ELR (cell line): ENCODE measurements at regions not wholly inside any gene's neighbourhood (a gene's known extent, or its start where the extent isn't known, plus 50 kb on each side); places are given as distances from the start of the nearest gene placed in this dataset.

Experiments used
- DNase-seq: peaks from one replicate; pipeline ENCODE4 v3.0.0-alpha.2; 2015; ENCODE audit warnings: low read depth

DNA sequence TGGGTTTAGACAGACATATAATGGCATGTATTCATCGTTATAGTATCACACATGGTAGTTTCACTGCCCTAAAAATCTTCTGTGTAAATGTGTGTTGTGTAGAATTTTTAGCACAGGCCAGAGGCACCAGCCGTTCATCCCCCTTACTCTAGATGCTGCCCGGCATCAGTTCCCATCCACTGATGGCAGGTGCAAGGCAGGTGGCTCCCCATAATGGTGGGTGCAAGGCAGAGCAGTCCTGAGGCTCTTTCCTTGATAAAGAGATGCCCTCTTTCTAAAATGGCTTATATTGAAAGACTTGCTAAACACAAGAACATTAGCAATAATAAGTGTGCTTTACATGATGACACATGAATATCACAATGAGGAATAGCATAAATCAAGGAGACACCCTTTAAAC is 508.5 kb downstream of the EPHA4 start:
- no peak for DNase-seq

GRCh38 chr2:221064058-221064854 is 507.8 kb downstream of the EPHA4 start:
- DNase-seq: no peak

- no peak for DNase-seq
Measured at GRCh38 chr2:221064880-221065279, 507.2 kb downstream of the EPHA4 start.

DNA sequence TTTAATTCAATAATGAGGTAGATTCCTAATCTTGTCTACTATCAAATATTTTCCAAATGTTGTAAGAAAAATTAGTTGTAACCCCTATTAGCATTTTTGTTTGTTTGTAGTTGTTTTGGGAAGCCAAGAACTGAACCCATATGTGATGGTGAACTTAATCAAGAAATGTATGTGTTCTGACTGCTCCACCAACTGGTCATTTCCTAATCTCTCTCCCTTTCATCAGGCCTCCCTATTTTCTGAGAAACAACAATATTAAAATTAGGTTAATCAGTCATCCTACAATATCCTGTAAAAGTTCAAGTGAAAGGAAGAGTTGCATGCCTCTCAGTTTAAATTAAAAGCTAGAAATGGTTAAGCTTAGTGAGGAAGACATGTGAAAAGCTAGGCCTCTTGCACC is 504.0 kb downstream of the EPHA4 start:
- no peak for DNase-seq

- DNase-seq: no peak
Measured at GRCh38 chr2:221070106-221070505, 502.0 kb downstream of the EPHA4 start.

GRCh38 chr2:221073326-221074049 is 498.6 kb downstream of the EPHA4 start:
- DNase-seq: no peak

- DNase-seq: no peak
Measured at GRCh38 chr2:221074238-221074637, 497.9 kb downstream of the EPHA4 start.

- peak; percentile 43 for DNase-seq
Measured at GRCh38 chr2:221075203-221075602, 496.9 kb downstream of the EPHA4 start.

DNA sequence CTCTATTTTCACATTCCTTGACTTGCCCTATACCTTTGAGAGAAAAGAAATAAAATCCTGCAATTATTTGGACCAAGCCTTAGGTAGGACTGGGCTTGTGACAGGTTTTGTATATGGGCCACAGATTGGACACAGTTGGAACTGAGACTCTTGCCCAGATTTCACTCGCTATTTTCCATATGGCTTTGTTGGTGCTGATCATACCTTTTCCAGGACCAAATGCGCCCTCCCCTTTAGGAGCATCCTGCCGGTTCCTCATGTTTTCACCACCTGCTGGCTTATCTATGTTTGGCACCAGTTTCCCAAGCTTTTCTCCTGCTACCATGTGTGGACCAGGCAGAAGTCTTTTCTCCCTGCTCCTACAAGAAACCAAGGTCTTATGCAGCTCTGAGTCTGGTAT is 494.9 kb downstream of the EPHA4 start:
- no peak for DNase-seq

- DNase-seq: no peak
Measured at GRCh38 chr2:221077799-221078198, 494.3 kb downstream of the EPHA4 start.

DNA sequence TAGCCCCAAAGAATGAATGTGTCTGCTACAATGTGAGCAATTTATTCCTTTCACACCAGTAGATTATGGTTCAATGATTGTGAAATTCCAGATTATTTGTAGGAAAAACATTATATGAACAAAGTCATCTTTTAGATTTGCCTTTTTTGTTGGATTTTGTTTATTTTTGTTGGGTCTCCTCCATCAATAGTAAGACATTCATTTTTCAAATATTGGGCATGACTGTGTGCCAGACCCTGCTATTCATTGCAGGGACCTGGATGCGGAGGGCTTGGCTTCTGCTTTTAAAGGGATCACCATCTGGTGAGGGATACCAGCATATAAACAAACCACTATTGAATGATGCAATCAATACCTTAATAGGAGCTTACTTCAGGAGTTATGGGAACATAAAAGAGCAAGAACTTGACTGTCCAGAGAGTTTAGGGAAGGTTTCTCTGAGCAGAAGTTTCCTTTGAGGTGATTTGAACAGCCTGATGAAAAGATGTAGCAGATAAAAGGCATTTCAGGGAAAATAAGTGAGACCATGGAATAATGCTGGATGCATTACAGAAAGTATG is 486.7 kb downstream of the EPHA4 start:
- no peak for DNase-seq

GRCh38 chr2:221085936-221086335 is 486.2 kb downstream of the EPHA4 start:
- no peak for DNase-seq

GRCh38 chr2:221087779-221088178 is 484.3 kb downstream of the EPHA4 start:
- DNase-seq: no peak

- no peak for DNase-seq
Measured at GRCh38 chr2:221088506-221088905, 483.6 kb downstream of the EPHA4 start.

GRCh38 chr2:221095356-221095755 is 476.7 kb downstream of the EPHA4 start:
- DNase-seq: no peak

GRCh38 chr2:221096706-221097567 is 475.2 kb downstream of the EPHA4 start:
- peak; percentile 20 for DNase-seq

DNA sequence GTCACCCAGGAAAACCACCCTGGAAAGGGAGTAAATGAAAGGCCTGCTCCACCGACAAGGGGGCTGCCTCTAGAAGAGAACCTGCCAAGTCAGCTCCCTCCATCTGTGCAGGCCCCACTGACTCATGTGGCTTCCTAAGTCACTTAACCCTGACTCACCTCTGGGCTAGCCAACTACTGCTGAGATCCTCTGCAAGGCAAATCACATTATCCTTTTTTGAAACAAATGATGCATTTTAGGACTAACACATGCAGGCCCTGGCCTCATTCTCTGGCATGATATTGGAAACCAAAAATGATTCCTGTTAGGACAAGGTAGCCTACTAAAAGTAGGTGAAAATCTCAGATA is 474.6 kb downstream of the EPHA4 start:
- peak; percentile 77 for DNase-seq

DNA sequence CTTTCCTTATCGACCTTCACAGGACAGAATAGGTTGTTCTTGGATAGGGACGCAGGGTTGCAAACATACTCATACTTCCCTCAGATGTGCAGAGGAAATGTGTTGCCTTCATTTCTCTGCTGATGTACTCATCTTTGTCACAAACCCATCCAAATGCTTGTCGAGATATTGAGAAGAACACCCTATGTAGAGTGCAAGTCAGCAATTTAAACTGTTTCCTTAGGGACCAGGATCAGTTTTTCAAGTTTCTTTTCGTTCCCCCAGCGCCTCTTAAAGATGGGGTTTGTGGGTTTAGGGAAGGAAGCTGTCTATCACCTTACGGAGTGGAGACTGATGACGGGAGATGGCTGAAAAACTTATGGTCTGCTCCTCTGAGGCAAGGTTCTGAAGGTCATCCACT is 474.2 kb downstream of the EPHA4 start:
- DNase-seq: no peak

- peak; percentile 3 for DNase-seq
Measured at GRCh38 chr2:221100467-221101089, 471.5 kb downstream of the EPHA4 start.

- DNase-seq: no peak
Measured at GRCh38 chr2:221102896-221103688, 469.0 kb downstream of the EPHA4 start.

DNA sequence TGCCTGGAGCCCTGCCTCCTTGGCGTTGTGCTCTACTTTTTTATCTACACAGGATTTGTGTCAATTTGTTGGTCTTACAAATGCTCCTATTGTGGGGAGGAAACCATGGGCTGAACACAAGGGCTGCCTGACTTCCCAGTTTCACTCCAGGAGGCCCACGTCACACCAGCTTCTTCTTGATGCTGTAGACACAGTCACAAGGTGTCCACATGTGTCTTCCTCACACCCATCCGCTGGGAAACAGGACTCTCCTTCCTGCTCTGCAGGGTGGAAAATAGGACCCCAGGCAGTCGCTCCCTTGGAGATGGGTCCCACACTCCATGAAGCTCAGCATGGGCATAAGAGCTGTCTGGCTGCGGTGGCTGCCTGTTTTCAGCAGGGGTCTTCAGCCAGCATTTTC is 468.2 kb downstream of the EPHA4 start:
- no peak for DNase-seq
